ENCODE measurements at regions not wholly inside any gene's neighbourhood (a gene's known extent, or its start where the extent isn't known, plus 50 kb on each side); places are given as distances from the start of the nearest gene placed in this dataset.

DNA sequence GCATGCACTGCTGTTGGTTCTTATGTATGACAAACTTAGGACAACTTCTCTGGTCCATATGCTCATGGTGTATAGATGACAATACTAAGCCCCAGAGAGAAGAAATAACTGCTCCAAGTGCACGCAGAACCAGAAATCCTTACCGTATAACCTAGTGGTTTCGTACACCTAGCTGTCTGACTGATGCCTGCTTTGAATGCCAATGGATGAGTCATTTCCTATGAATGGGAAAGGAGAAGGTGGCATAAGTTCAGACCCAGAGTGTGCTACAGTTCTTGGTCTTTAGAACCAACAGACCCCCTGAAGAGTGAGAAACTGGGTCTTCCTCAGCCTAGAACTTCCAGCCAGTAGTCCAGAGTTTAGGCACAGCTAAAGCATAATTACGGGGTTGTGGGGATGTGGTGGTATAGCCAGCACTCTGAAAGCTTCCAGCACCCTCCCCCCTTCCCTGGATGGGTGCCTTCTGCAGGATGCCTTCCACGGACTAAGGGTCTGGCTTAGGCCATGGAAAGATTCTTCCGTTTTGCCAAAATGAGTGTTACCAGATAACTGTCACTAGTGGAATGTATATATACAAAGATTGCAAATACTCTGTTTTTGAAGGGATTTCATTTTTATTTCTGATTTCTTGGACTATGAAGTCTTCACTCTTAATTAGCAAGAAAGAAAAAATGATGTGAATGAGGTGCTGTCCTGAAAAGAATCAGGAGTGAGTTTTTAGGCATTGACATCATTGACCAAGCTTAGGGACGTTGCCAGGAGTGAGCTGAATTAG is 84.6 kb upstream of the PACRGL start:
- ATAC-seq (no peak), DNase-seq (no peak)
- intact Hi-C loops (cut with DNase I, micrococcal nuclease), result no loop called here

DNA sequence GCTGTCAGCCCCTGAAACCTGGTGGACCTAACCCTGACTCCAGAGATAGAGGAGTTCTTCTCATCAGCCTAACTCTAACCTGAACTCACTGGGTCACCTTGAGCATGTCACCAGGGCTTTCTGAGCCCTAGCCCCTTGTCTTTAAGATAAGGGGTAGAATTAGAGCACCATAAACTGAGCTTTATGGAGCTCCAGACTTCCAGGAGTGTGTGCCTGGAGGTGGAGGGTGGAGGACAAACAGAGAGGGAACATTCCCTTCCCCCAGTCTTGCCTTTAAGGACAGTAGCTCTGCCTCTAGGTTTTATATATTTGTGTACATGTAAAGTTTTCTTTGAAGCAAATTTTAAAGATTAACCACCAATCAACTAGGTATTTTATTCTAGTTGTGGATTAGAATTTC is 83.9 kb upstream of the PACRGL start:
- peak; percentile 89 for ATAC-seq
- DNase-seq, result no peak
- intact Hi-C loops (cut with DNase I, micrococcal nuclease), result no loop called here

DNA sequence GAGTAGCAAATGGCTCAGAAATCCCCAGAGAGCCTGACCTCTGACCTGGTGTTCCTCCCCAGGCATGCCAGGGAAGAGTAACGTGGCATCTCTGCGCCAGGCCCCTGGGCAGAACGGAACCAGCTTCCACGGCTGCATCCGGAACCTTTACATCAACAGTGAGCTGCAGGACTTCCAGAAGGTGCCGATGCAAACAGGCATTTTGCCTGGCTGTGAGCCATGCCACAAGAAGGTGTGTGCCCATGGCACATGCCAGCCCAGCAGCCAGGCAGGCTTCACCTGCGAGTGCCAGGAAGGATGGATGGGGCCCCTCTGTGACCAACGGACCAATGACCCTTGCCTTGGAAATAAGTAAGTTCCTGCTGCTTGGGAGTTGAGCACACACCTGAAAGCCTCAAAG is 83.4 kb upstream of the PACRGL start:
- intact Hi-C loops (cut with DNase I, micrococcal nuclease), result no loop called here
- ATAC-seq (peak; percentile 28), DNase-seq (no peak)

DNA sequence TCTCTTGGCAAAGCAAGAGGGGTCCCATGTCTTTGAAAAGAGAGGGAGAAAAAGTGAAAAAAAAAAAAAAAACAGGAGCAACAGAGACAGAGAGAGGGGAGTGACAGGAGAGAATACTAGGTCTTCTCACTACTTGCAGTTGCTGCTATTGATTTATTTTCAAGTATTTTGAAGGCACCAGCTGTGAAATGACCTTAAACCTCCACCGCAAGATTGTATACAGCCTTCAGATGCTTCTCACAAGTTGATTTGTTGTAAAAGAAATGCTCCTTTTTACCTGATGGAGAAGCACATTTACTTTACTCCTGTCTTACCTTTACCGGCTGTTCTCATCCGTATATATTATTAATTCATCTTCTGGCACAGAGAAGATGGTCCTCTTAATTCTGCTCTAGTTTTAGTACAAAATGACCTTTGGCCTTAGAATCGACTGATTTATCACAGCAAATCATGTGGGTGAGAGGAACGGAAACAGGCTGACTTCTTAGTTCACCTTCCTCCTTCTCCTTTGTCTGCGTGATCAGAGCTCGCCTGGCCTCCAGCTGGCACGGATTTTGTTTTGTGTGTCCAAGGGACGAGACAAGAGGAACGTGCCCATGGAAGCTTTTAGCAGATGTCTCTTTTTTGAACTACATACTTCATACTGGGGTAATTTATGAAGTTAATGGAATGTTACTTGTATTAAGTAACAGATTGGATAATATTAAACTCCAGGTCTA is 82.4 kb upstream of the PACRGL start:
- intact Hi-C loops (cut with DNase I, micrococcal nuclease), result no loop called here
- ATAC-seq (peak; percentile 54), DNase-seq (peak in 1 of 2 donors; percentile 57)

DNA sequence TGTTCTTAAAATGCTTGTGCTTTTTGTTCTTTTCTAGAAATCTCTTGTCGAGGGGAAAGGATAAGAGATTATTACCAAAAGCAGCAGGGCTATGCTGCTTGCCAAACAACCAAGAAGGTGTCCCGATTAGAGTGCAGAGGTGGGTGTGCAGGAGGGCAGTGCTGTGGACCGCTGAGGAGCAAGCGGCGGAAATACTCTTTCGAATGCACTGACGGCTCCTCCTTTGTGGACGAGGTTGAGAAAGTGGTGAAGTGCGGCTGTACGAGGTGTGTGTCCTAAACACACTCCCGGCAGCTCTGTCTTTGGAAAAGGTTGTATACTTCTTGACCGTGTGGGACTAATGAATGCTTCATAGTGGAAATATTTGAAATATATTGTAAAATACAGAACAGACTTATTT is 81.5 kb upstream of the PACRGL start:
- no peak for DNase-seq
- intact Hi-C loops (cut with DNase I, micrococcal nuclease), result no loop called here
- no peak for ATAC-seq

DNA sequence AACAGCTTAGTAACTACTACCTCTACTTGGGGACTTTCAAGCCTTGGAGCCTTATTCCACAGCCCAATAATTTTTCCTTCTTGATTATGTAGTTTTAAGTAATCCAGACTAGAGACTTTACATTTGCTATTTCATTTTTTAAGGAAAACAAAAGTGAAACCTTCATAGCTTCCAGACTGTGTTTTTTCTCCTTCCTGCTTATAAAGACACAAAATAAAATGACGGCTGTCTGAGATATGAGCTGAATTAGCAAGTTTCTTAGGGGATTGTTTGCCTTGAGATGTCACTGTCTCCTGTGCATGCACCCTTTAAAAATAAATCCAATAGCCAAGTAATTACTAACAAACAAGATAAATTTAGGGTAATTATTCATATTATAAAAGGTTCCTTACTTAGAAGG is 78.8 kb upstream of the PACRGL start:
- intact Hi-C loops (cut with DNase I, micrococcal nuclease), result no loop called here
- no peak for DNase-seq
- no peak for ATAC-seq

DNA sequence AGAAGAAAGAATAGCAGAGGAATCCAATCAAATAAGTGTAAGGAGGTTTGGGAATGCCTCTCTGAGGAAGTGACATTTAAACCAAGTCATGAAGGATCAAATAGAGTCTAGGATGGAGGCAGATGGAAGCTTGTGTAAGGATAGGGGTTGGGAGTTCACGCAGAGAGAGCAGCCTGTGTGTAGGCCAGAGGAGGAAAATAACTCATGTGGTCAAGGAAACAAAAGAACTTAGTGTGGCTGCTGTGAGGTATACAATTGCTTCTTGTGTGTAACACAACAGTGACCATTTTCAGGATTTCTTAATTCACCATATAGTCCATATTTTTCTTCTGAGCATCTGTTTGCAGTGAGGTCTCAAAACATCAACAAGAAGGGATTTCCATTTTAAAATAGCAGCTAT is 77.6 kb upstream of the PACRGL start:
- intact Hi-C loops (cut with DNase I, micrococcal nuclease), result no loop called here
- DNase-seq (no peak), ATAC-seq (no peak)

DNA sequence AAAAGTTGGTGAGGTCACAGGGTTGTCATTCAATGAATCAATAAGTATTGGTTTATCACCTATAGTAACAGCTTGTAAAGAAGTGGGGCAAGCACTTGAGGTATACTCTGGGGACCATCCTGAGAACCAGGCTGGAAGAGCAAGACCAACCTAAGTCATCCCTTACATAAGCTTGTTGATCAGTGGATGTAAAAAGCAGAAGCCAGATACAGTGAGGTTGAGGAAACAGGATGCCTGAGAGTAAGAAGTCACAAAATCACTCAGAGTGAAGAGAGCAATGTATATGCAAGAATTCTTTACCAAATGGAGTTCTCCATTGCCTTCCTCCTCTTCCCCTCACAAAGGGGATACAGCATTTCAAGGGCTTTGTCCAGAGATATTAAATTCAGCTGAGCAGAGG is 76.3 kb upstream of the PACRGL start:
- intact Hi-C loops (cut with DNase I, micrococcal nuclease), result no loop called here
- ATAC-seq, result no peak
- DNase-seq, result no peak

DNA sequence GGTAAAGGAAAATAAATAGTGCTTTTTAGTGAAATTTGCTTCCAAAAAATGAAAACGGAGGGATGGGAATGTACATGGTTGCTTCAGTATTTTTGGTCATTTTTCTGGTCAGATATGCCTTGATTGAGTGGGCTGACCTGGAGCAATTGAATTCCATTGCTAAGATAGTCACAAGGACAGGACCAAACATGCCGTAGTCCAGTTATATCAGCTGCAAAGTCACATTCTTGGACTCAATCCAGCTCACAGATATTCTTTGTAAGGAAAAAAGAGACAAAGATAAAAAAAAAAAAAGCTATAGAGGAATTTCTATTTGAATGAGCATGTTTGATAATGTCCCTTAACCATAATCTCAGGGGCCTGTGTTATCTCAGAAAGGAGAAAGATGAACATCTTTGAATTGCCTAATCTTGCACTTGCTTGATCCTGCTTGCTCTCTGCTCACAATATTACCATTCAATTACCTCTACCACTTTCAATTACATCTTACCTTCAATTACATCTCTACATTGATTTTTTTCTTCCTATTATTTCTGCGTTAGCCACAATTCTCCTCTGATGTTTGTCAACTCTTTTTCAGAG is 75.4 kb upstream of the PACRGL start:
- ATAC-seq (no peak), DNase-seq (no peak)
- intact Hi-C loops (cut with DNase I, micrococcal nuclease), result no loop called here

DNA sequence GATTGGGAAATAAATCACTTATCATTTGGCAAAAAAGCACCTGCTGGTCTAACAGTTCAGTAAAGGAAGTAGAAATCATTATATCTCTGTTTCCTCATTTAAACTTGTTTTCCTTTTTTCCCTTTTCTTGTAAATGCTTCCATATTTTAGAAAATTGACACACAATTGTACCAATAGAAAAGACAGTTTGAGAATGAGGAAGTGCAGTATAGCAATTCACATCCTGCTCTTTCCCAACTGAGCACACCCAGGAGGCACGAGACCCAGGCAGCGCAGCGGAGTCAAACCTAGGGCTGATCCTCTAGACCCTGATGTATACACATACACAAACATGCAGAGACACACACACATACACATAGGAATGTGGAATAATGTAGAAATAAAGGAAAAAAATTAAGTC is 74.8 kb upstream of the PACRGL start:
- intact Hi-C loops (cut with DNase I, micrococcal nuclease), result no loop called here
- DNase-seq, result peak in 1 of 2 donors; percentile 49
- ATAC-seq, result peak; percentile 91

DNA sequence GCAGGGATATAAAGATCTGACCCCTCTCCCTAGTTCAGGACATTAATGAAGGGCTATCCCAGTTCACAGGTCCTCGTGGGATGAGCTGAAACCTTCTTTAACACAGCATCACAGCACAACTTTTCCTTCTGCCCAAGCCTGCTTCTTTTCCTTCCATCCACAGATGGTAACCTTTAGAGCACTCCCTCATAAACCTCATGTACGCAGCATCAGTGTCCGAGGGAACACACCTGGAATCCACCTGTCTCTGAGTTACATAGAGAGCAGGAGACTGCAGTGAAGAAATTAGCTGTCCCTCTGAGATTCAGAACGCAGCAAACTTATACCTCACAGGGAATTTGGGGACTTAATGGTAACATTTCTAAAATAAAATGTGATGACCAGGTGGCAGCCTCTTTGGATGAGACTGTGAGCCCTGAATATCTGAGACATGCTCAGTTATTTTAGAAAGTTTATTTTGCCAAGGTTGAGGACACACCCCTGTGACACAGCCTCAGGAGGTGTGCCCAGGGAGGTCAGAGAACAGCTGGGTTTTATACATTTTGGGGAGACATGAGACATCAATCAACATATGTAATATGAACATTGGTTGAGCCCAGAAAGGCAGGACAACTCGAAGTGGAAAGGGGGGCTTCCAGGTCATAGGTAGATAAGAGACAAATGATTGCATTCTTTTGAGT is 73.8 kb upstream of the PACRGL start:
- ATAC-seq (peak; percentile 53), DNase-seq (no peak)
- intact Hi-C loops (cut with DNase I, micrococcal nuclease), result no loop called here

DNA sequence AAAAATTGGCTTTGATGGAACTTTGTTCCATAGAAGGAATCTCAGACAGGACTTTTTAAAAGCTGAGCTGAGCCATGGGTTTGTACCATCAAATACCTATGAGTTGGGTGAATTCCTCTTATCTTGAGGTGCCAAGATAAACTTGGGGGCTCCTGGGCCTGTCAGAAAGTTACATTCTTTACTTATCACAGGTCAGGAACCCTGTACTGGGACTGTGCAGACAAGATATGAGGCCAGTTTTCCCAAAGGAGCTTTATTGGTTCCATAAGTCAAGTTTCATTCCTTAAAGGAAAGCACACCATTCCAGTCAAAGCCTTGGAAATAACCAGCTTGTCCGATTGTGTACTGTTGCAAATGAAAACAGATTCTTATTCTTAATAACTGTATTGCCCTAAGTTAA is 72.4 kb upstream of the PACRGL start:
- DNase-seq (no peak), ATAC-seq (no peak)
- intact Hi-C loops (cut with DNase I, micrococcal nuclease), result no loop called here

DNA sequence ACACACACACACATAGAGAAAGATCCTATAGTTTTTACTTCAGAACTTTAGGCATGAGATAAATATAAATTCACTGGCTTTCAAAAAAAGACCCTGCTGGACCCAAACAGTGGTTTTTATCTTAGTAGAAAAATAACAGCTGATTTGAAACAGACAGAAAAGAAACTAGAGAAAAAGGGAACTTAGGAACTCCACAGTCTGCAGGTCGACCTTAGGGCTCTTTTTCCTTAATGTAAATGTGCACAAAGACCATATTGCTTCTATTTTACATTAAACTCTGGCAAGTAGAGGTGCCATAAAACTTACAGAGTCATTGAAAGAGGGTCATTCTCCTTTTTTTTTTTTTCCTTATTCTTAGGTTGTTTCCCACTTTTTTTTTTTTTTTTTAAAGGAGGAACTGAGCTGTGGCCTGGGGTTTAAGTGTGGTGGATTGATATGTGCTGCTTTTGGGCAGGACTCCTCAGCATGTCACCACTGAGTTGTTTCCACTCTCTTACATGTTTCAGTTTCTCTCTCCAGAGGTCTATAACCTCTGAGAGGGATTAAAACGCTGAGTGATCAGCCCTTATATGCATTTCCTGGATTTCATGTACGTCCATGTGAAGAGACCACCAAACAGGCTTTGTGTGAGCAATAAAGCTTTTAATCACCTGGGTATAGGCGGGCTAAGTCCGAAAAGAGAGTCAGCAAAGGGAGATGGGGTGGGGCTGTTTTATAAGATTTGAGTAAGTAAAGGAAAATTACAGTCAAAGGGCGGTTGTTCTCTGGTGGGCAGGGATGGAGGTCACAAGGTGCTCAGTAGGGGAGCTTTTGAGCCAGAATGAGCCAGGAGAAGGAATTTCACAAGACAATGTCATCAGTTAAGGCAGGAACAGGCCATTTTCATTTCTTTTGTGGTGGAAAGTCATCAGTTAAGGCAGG is 70.8 kb upstream of the PACRGL start:
- DNase-seq (no peak), ATAC-seq (peak; percentile 69)
- intact Hi-C loops (cut with DNase I, micrococcal nuclease), result no loop called here

DNA sequence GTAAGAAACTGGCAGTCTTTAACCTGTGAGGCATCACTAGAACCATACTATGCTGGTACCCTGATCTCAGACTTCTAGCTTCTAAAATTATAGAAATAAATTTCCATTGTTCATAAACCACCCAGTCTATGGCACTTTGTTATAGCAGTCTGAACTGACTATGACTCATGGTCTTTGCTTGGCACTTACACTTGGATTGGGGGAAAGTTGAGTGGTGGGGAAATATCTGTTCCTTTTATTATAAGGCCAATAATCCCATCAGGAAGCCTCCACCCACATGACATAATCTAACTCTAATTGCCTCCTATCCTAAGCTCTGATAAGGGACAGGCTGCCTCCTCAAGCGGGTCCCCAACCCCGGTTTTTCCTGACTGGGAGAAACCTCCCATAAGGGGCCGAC is 61.4 kb upstream of the PACRGL start:
- intact Hi-C loops (cut with DNase I, micrococcal nuclease), result no loop called here
- ATAC-seq, result peak; percentile 86
- DNase-seq, result no peak

DNA sequence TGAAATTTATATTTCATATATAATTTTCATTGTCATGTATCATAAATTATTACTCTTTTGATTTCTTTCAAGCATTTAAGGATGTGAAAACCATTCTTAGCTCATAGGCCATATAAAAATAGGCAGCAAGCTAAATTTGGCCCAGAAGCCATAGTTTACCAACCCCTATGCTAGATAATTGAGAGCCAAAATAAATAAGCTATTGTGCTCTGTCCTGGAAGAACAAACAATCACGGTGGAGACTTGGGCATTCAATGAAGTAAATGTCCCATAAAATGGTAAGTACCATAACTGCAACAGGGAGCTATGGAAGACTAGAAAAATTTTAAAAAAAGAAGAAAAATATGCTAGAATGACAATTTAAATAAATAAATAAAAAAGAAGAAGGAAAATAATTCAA is 60.9 kb upstream of the PACRGL start:
- DNase-seq (no peak), ATAC-seq (peak; percentile 84)
- intact Hi-C loops (cut with DNase I, micrococcal nuclease), result no loop called here

DNA sequence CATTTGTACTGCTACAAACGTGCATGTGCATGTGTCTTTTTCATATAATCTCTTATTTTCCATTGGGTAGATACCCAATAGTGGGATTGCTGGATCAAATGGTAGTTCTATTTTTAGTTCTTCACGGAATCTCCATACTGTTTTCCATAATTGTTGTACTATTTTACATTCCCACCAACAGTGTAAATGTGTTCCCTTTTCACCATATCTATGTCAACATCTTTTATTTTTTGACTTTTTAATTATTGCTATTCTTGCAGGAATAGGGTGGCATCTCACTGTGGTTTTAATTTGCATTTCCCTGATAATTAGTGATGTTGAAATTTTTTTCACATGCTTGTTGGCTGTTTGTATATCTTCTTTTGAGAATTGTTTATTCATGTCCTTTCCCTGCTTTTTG is 59.3 kb upstream of the PACRGL start:
- intact Hi-C loops (cut with DNase I, micrococcal nuclease), result no loop called here
- ATAC-seq (no peak), DNase-seq (no peak)

DNA sequence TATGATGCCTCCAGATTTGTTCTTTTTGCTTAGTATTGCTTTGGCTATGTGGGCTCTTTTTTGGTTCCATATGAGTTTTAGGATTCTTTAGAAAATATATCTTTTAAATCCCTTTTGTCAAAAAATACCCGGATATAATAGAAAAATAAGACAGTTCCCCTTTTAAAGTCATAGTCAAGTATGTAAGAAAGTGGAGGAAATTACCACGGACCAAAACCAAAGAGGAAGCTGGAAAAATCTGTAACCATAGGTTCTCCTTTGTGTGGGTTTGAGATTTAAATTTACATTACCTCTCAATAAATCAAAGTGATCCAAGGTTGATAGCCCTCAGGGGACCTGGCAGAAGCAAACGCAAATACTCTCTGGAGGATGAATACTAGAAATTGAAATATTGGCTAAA is 58.3 kb upstream of the PACRGL start:
- intact Hi-C loops (cut with DNase I, micrococcal nuclease), result no loop called here
- ATAC-seq, result no peak
- no peak for DNase-seq

DNA sequence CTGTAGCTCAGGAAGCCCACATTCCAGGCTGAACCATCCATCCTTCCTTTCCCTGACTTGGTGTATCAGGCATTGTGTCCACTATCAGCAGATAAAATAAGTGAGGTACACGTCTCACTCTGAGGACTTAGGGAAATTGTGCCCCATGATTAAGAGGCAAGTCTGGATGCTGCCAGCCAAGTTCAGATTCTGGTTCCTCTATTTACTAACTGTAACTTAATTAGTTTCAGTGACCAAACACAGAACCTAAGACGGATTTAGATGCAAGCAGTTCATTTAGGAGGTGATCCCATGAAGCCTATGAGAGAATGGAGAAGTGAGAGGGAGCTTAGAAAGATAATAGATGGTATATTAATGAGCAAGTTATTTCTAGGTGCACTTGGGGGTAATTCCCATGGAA is 56.6 kb upstream of the PACRGL start:
- DNase-seq (no peak), ATAC-seq (no peak)
- intact Hi-C loops (cut with DNase I, micrococcal nuclease), result no loop called here

DNA sequence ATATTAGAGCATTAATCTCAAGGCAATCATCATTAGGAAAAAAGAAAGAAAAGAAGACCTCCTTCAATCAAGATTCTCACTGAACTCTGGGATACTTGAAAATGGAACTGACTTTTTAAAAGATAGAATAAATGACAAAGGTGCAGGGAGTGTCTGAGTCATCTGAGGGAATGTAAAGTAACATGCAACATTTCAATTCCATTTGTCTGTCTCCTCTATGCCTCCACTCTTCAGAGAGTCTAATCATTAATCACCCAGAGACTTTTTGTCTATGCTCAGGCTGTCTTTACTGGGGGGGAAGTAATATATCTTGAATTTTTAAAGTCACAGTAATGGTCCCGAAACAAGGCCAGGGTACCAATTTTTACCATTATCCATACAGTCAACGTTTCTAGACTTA is 55.0 kb upstream of the PACRGL start:
- no peak for ATAC-seq
- DNase-seq, result no peak
- intact Hi-C loops (cut with DNase I, micrococcal nuclease), result no loop called here
